ENCODE measurements at regions not wholly inside any gene's neighbourhood (a gene's known extent, or its start where the extent isn't known, plus 50 kb on each side); places are given as distances from the start of the nearest gene placed in this dataset.

GRCh38 chr3:88618021-88618645 is 468.4 kb downstream of the C3orf38 start:
- no peak overlapping the region for H3K4me3 ChIP-seq (ENCODE audit: low read depth, low read length)
- DNase-seq (ENCODE audit: low read depth) = no peak
- TF ChIP-seq MAX (IDR thresholded peaks at IDR 0.05; ENCODE audit: low read depth, low read length) = no peak
- TF ChIP-seq CTCF (IDR thresholded peaks at IDR 0.05; ENCODE audit: low read depth, low read length) = no peak
- TF ChIP-seq POLR2A (IDR thresholded peaks at IDR 0.05; ENCODE audit: extremely low read depth, insufficient read length) = no peak
- no peak for TF ChIP-seq MYC (IDR thresholded peaks at IDR 0.05; ENCODE audit: low read depth, low read length)

- no peak for DNase-seq (ENCODE audit: low read depth)
- H3K4me3 ChIP-seq (ENCODE audit: low read depth, low read length) = no peak overlapping the region
- TF ChIP-seq MYC (IDR thresholded peaks at IDR 0.05; ENCODE audit: low read depth, low read length) = no peak
- TF ChIP-seq CTCF (IDR thresholded peaks at IDR 0.05; ENCODE audit: low read depth, low read length) = no peak
- TF ChIP-seq MAX (IDR thresholded peaks at IDR 0.05; ENCODE audit: low read depth, low read length) = no peak
- no peak for TF ChIP-seq POLR2A (IDR thresholded peaks at IDR 0.05; ENCODE audit: extremely low read depth, insufficient read length)
These were observed 471.8 kb downstream of the C3orf38 start for GRCh38 chr3:88621586-88621985.

DNA sequence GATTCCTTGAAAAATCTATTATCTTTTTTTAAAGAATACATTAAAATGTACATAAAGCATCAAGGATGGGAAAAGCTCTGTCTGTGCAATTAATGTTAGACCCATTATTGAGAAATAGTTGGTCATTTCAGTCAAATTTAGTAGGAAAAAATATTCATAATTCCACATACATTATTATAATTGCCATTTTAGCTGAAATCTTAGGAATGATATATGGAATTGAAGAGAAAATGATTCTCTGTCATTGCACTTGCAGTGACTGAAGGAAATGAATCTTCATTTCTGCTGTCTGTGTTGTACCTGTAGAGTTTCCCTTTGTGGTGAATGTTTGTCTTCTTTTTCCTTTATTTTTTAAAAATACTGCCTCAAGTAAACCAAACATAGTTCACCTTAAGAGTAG is 473.9 kb downstream of the C3orf38 start:
- H3K4me3 ChIP-seq (ENCODE audit: low read depth, low read length) = no peak overlapping the region
- no peak for TF ChIP-seq POLR2A (IDR thresholded peaks at IDR 0.05; ENCODE audit: extremely low read depth, insufficient read length)
- TF ChIP-seq MYC (IDR thresholded peaks at IDR 0.05; ENCODE audit: low read depth, low read length) = no peak
- no peak for TF ChIP-seq CTCF (IDR thresholded peaks at IDR 0.05; ENCODE audit: low read depth, low read length)
- no peak for TF ChIP-seq MAX (IDR thresholded peaks at IDR 0.05; ENCODE audit: low read depth, low read length)
- DNase-seq (ENCODE audit: low read depth) = no peak

- DNase-seq (ENCODE audit: low read depth) = no peak
- H3K4me3 ChIP-seq (ENCODE audit: low read depth, low read length) = no peak overlapping the region
- no peak for TF ChIP-seq MAX (IDR thresholded peaks at IDR 0.05; ENCODE audit: low read depth, low read length)
- no peak for TF ChIP-seq CTCF (IDR thresholded peaks at IDR 0.05; ENCODE audit: low read depth, low read length)
- TF ChIP-seq MYC (IDR thresholded peaks at IDR 0.05; ENCODE audit: low read depth, low read length) = no peak
- TF ChIP-seq POLR2A (IDR thresholded peaks at IDR 0.05; ENCODE audit: extremely low read depth, insufficient read length) = no peak
These were observed 476.8 kb downstream of the C3orf38 start for GRCh38 chr3:88626456-88627120.

GRCh38 chr3:88628901-88629300 is 478.5 kb upstream of the EPHA3 start:
- no peak for TF ChIP-seq MAX (IDR thresholded peaks at IDR 0.05; ENCODE audit: low read depth, low read length)
- TF ChIP-seq MYC (IDR thresholded peaks at IDR 0.05; ENCODE audit: low read depth, low read length) = no peak
- TF ChIP-seq POLR2A (IDR thresholded peaks at IDR 0.05; ENCODE audit: extremely low read depth, insufficient read length) = no peak
- TF ChIP-seq CTCF (IDR thresholded peaks at IDR 0.05; ENCODE audit: low read depth, low read length) = no peak
- no peak overlapping the region for H3K4me3 ChIP-seq (ENCODE audit: low read depth, low read length)

More at GRCh38 chr3:88628901-88629300, 478.5 kb upstream of the EPHA3 start:
- DNase-seq (ENCODE audit: low read depth) = no peak

Measured in NB4 (cell line).